ENCODE measurements at regions not wholly inside any gene's neighbourhood (a gene's known extent, or its start where the extent isn't known, plus 50 kb on each side); places are given as distances from the start of the nearest gene placed in this dataset.
A peak's percentile ranks its signal among the peaks of the same experiment; 100 is the strongest.

DNA sequence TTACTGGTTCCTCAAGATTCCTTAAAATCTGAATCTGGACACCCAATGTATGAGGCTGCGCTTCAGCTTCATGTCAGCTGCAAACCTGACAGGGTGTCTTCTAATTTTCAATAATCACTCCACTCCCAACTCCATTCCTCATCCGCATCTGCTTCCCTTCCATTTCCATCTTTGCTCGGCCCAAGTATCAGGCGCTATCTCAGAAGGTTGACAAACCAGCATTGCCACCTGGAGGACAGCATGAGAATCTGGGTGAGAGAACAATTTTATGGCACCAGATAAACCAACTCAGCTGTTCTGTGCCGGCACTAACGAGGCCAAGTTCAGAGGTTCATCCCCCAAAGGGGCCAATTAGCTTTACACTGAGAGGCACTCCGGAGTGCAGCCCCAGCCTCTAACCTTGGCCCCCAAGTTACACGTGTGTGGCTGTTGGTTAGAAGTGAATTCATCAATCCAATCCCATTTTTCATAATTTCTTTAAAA lies 79.1 kb upstream of the LMO2 start (continued):
- TF ChIP-seq BRCA1 (IDR thresholded peaks at IDR 0.05; ENCODE audit: low read depth, low read length) (no peak), NR2C2 (IDR thresholded peaks at IDR 0.05; ENCODE audit: borderline replicate concordance, control insufficient read depth, insufficient read length, low read depth) (no peak), RAD21 (IDR thresholded peaks at IDR 0.05; ENCODE audit: insufficient read depth, low read depth, low read length) (peak; percentile 100), YY1 (IDR thresholded peaks at IDR 0.05; ENCODE audit: low read depth, low read length) (peak; percentile 84), SMC3 (IDR thresholded peaks at IDR 0.05; ENCODE audit: borderline replicate concordance, low read length) (peak; percentile 99), ETV6 (conservative IDR thresholded peaks at IDR 0.05 in 1 of 2, IDR thresholded peaks at IDR 0.05 in 1 of 2; ENCODE audit: borderline replicate concordance in 1 of 2, low read depth in 1 of 2) (no peak), TCF12 (IDR thresholded peaks at IDR 0.05; ENCODE audit: low read depth, low read length) (no peak), IKZF2 (IDR thresholded peaks at IDR 0.05) (no peak), ZNF274 (IDR thresholded peaks at IDR 0.05; ENCODE audit: insufficient read depth, insufficient read length) (no peak), MTA2 (IDR thresholded peaks at IDR 0.05; ENCODE audit: low read depth) (no peak), CHD2 (IDR thresholded peaks at IDR 0.05; ENCODE audit: borderline replicate concordance, low read depth, low read length) (no peak), NRF1 (conservative IDR thresholded peaks at IDR 0.05; ENCODE audit: low read depth, low read length) (no peak), CBX3 (IDR thresholded peaks at IDR 0.05; ENCODE audit: borderline replicate concordance, low read depth) (no peak), IKZF1 (conservative IDR thresholded peaks at IDR 0.05) (no peak), RCOR1 (conservative IDR thresholded peaks at IDR 0.05; ENCODE audit: low read depth, low read length) (no peak), SP1 (IDR thresholded peaks at IDR 0.05; ENCODE audit: low read depth, low read length) (no peak), RB1 (IDR thresholded peaks at IDR 0.05; ENCODE audit: borderline replicate concordance) (no peak)
- TF ChIP-seq, protein P1, sequence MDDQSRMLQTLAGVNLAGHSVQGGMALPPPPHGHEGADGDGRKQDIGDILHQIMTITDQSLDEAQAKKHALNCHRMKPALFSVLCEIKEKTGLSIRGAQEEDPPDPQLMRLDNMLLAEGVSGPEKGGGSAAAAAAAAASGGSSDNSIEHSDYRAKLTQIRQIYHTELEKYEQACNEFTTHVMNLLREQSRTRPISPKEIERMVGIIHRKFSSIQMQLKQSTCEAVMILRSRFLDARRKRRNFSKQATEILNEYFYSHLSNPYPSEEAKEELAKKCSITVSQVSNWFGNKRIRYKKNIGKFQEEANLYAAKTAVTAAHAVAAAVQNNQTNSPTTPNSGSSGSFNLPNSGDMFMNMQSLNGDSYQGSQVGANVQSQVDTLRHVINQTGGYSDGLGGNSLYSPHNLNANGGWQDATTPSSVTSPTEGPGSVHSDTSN (IDR thresholded peaks at IDR 0.05; ENCODE audit: insufficient replicate concordance, low read depth, low read length) = no peak
- TF ChIP-seq, protein P2, sequence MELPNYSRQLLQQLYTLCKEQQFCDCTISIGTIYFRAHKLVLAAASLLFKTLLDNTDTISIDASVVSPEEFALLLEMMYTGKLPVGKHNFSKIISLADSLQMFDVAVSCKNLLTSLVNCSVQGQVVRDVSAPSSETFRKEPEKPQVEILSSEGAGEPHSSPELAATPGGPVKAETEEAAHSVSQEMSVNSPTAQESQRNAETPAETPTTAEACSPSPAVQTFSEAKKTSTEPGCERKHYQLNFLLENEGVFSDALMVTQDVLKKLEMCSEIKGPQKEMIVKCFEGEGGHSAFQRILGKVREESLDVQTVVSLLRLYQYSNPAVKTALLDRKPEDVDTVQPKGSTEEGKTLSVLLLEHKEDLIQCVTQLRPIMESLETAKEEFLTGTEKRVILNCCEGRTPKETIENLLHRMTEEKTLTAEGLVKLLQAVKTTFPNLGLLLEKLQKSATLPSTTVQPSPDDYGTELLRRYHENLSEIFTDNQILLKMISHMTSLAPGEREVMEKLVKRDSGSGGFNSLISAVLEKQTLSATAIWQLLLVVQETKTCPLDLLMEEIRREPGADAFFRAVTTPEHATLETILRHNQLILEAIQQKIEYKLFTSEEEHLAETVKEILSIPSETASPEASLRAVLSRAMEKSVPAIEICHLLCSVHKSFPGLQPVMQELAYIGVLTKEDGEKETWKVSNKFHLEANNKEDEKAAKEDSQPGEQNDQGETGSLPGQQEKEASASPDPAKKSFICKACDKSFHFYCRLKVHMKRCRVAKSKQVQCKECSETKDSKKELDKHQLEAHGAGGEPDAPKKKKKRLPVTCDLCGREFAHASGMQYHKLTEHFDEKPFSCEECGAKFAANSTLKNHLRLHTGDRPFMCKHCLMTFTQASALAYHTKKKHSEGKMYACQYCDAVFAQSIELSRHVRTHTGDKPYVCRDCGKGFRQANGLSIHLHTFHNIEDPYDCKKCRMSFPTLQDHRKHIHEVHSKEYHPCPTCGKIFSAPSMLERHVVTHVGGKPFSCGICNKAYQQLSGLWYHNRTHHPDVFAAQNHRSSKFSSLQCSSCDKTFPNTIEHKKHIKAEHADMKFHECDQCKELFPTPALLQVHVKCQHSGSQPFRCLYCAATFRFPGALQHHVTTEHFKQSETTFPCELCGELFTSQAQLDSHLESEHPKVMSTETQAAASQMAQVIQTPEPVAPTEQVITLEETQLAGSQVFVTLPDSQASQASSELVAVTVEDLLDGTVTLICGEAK (IDR thresholded peaks at IDR 0.05; ENCODE audit: borderline replicate concordance) = no peak
